KMS-11 (cell line): ENCODE measurements at regions not wholly inside any gene's neighbourhood (a gene's known extent, or its start where the extent isn't known, plus 50 kb on each side); places are given as distances from the start of the nearest gene placed in this dataset.

ENCODE experiments used
- H2AFZ ChIP-seq: fragments of 200-600 bp; sonication (generic); 2 replicates; pipeline ENCODE4 v1.6.1; 2016; ENCODE audit warnings: antibody characterized with exemption, mixed run types, low read depth
- H3K27ac ChIP-seq: fragments of 200-600 bp; sonication (generic); 2 replicates; pipeline ENCODE4 v1.6.1; 2016; ENCODE audit warnings: mild to moderate bottlenecking, mixed run types
- H3K27me3 ChIP-seq: fragments of 200-600 bp; sonication (generic); 2 replicates; pipeline ENCODE4 v1.6.1; 2017; ENCODE audit warnings: mild to moderate bottlenecking, low read depth, mixed run types, moderate library complexity; ENCODE audit not compliant: insufficient read depth
- H3K36me3 ChIP-seq: fragments of 200-600 bp; sonication (generic); 2 replicates; pipeline ENCODE4 v1.6.1; 2017; ENCODE audit warnings: mild to moderate bottlenecking, mixed run types; ENCODE audit not compliant: insufficient read depth
- H3K4me1 ChIP-seq: fragments of 200-600 bp; sonication (generic); 2 replicates; pipeline ENCODE4 v1.6.1; 2016; ENCODE audit warnings: mild to moderate bottlenecking, low read depth, mixed run types; ENCODE audit not compliant: poor library complexity, severe bottlenecking
- H3K4me2 ChIP-seq: fragments of 200-600 bp; sonication (generic); 2 replicates; pipeline ENCODE4 v1.7.0; 2016; ENCODE audit warnings: mild to moderate bottlenecking, mixed run types
- H3K4me3 ChIP-seq: fragments of 200-600 bp; sonication (generic); IDR thresholded peaks from 2 replicates; pipeline ENCODE4 v1.6.1; 2017; ENCODE audit warnings: low read depth, low read length, mixed read lengths; ENCODE audit not compliant: insufficient read depth
- H3K79me2 ChIP-seq: fragments of 200-600 bp; sonication (generic); 2 replicates; pipeline ENCODE4 v1.6.1; 2016; ENCODE audit warnings: low read depth, mixed run types; ENCODE audit not compliant: insufficient read depth
- H3K9ac ChIP-seq: fragments of 200-600 bp; sonication (generic); 2 replicates; pipeline ENCODE4 v1.6.1; 2016; ENCODE audit warnings: mild to moderate bottlenecking, mixed run types
- H4K20me1 ChIP-seq: fragments of 200-600 bp; sonication (generic); 2 replicates; pipeline ENCODE4 v1.6.1; 2016; ENCODE audit warnings: mild to moderate bottlenecking, mixed run types; ENCODE audit not compliant: insufficient read depth
- TF ChIP-seq, protein P1 (sequence below): fragments of 200-600 bp; sonication (generic); conservative IDR thresholded peaks from 2 replicates; pipeline ENCODE4 v1.6.1; 2017; ENCODE audit warnings: low read depth, mild to moderate bottlenecking, antibody characterized with exemption, low read length, moderate library complexity, mixed read lengths

DNA sequence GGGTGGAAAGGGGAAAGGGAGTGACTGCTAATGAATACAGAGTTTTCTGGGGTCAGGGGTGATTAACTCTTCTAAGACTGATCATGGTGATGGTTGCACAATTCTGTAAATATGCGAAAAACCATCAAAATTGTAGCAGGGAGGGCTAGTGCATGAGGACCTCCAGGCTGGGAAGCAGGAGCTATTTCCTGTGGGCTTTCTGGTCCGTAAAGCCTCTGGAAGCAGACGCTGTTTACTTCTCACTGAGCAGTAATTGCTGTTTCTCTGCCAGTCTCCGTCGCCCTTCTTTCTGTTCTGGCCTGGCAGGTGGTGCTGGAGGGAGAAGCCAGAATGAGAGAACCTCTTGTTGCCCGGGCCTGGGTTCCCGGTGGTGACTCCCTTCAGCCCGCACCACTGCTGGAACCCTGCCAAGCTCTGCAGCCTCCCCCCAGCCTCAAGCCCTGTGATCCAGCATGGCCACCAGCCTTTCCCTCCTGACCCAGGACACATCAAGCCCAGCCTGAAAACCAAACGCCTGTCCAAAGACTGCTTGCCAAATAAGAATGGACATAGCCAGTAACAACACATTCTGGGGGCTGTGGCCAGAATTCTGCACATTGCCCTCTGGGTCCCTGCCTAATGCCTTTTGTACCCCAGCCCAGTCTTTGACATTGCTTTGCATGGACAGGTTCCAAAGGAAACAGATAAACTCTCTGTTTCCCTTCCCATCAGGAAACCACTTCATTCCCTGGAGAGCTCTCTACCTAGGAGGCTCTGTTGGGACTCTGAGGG is 201.0 kb upstream of the NAV2 start:
- H3K36me3 ChIP-seq = no peaks in the 10 kb centered on the region
- H3K79me2 ChIP-seq = peaks cover 7% of the 10 kb centered on the region; the same call in 1 of the 2 replicates
- H2AFZ ChIP-seq = peak overlapping the region; percentile 15; the same call in 1 of the 2 replicates
- no peak overlapping the region for H3K4me3 ChIP-seq
- peak overlapping the region; percentile 88 for H3K27ac ChIP-seq
- no peaks in the 10 kb centered on the region for H4K20me1 ChIP-seq
- H3K4me2 ChIP-seq = peak overlapping the region; percentile 79
- TF ChIP-seq, protein P1, sequence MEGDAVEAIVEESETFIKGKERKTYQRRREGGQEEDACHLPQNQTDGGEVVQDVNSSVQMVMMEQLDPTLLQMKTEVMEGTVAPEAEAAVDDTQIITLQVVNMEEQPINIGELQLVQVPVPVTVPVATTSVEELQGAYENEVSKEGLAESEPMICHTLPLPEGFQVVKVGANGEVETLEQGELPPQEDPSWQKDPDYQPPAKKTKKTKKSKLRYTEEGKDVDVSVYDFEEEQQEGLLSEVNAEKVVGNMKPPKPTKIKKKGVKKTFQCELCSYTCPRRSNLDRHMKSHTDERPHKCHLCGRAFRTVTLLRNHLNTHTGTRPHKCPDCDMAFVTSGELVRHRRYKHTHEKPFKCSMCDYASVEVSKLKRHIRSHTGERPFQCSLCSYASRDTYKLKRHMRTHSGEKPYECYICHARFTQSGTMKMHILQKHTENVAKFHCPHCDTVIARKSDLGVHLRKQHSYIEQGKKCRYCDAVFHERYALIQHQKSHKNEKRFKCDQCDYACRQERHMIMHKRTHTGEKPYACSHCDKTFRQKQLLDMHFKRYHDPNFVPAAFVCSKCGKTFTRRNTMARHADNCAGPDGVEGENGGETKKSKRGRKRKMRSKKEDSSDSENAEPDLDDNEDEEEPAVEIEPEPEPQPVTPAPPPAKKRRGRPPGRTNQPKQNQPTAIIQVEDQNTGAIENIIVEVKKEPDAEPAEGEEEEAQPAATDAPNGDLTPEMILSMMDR = no peak
- H3K27me3 ChIP-seq = no peaks in the 10 kb centered on the region
- H3K4me1 ChIP-seq = peaks cover 80% of the 10 kb centered on the region
- peak overlapping the region; percentile 48; the same call in 1 of the 2 replicates for H3K9ac ChIP-seq

DNA sequence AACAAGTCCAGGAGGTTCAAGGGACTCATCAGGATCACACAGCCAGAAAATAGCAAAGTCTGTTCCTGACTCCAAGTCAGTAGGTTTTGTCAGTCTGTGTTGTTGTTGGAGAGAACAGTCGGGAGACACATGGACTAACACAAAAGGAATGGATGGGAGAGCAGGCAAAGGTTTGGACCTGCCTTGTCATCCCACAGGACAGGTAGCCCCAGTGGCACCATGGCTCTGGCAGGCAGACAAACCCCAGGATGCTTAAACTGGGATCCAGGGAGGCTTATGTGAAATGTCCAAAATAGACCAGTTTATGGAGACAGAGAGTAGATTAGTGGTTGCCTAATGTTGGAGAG is 201.6 kb upstream of the NAV2 start:
- Histone ChIP-seq H2AFZ (no peak overlapping the region), H3K27me3 (no peaks in the 10 kb centered on the region), H4K20me1 (no peaks in the 10 kb centered on the region), H3K4me1 (peaks cover 74% of the 10 kb centered on the region), H3K4me3 (no peak overlapping the region), H3K36me3 (no peaks in the 10 kb centered on the region), H3K9ac (peak overlapping the region; percentile 48; the same call in 1 of the 2 replicates), H3K4me2 (peak overlapping the region; percentile 79), H3K79me2 (peaks cover 7% of the 10 kb centered on the region; the same call in 1 of the 2 replicates), H3K27ac (peak overlapping the region; percentile 88)
- TF ChIP-seq, protein P1 = no peak

DNA sequence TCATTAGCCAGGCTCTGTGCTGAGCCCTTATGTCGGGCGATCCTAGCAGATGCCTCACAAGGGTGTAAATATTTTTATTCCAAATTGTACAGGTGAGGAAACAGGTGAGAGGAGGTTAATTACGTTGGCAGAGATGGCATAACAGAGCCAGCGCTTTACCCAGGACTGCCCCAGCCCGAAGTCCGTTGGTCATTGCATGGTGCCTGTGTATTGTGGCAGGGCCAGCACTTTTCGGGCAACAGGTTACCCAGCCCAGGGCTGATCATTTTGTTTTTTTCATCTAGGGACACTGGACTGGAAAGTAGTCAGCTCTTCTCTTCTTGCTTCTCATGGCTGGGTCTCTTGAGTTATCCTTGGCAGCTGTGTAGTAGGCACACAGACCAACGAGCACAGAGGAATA is 202.2 kb upstream of the NAV2 start:
- Histone ChIP-seq H3K27me3 (no peaks in the 10 kb centered on the region), H3K9ac (no peak overlapping the region; the same call in 1 of the 2 replicates), H3K4me1 (peaks cover 68% of the 10 kb centered on the region), H3K4me2 (peak overlapping the region; percentile 79; the same call in 1 of the 2 replicates), H3K36me3 (no peaks in the 10 kb centered on the region), H2AFZ (no peak overlapping the region), H4K20me1 (no peaks in the 10 kb centered on the region), H3K79me2 (peaks cover 7% of the 10 kb centered on the region; the same call in 1 of the 2 replicates), H3K4me3 (no peak overlapping the region), H3K27ac (peak overlapping the region; percentile 88)
- TF ChIP-seq, protein P1 = no peak

DNA sequence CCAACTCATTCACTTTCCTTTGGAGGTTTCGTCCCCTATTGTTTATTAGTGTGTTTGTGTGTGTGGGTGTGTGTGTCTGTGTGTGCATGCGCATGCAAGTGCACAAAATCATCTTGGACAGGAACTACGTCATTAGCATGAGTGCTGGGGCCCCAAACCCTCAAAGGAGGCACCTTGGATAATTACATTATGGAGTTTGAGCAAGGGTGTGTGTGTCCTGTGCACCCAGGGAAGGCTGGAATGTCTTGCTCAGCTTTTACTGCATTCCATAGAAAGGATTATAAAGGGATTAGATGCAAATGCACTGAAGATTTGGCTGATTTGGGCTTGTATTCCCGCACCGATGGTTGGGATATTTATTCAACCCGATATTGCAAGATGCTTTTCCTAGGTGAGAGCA is 203.4 kb upstream of the NAV2 start:
- Histone ChIP-seq H3K79me2 (peaks cover 1% of the 10 kb centered on the region; the same call in 1 of the 2 replicates), H3K27ac (no peak overlapping the region), H3K4me1 (peaks cover 56% of the 10 kb centered on the region), H4K20me1 (no peaks in the 10 kb centered on the region), H3K36me3 (no peaks in the 10 kb centered on the region), H3K9ac (no peak overlapping the region), H3K4me2 (no peak overlapping the region), H3K4me3 (no peak overlapping the region), H2AFZ (no peak overlapping the region), H3K27me3 (no peaks in the 10 kb centered on the region)
- TF ChIP-seq, protein P1 = no peak
